IgD-negative memory B cell (primary cell): ENCODE measurements at regions not wholly inside any gene's neighbourhood (a gene's known extent, or its start where the extent isn't known, plus 50 kb on each side); places are given as distances from the start of the nearest gene placed in this dataset.
A peak's percentile ranks its signal among the peaks of the same experiment; 100 is the strongest.

ENCODE experiments used
- H3K27ac Mint-ChIP-seq, 3 donors: one replicate each; pipeline ENCODE4 v1.8.0; 2020 to 2022; ENCODE audit warnings: mild to moderate bottlenecking in 3 of 3, mixed read lengths in 3 of 3, moderate library complexity in 1 of 3
- H3K27me3 Mint-ChIP-seq: one replicate; pipeline ENCODE4 v1.8.0; 2021; ENCODE audit warnings: mixed read lengths
- H3K36me3 Mint-ChIP-seq: one replicate; pipeline ENCODE4 v1.8.0; 2020; ENCODE audit warnings: mild to moderate bottlenecking, mixed read lengths
- H3K4me1 Mint-ChIP-seq, 3 donors: one replicate each; pipeline ENCODE4 v1.8.0; 2020 to 2022; ENCODE audit warnings: mixed read lengths in 3 of 3, mild to moderate bottlenecking in 1 of 3
- H3K4me3 Mint-ChIP-seq, 4 donors: one replicate each; pipeline ENCODE4 v1.8.0; 2020 to 2022; ENCODE audit warnings: mild to moderate bottlenecking in 4 of 4, mixed read lengths in 4 of 4, moderate library complexity in 3 of 4
- H3K9me3 Mint-ChIP-seq, 3 donors: one replicate each; pipeline ENCODE4 v1.8.0; 2020 to 2021; ENCODE audit warnings: mixed read lengths in 3 of 3, mild to moderate bottlenecking in 1 of 3

GRCh38 chr1:238063454-238063853, 172.7 kb upstream of the ZP4 start:
- Mint-ChIP-seq H3K4me1 (no peaks in the 10 kb centered on the region), H3K9me3 (peaks cover 0 to 14% (median 3%) of the 10 kb centered on the region in 3 donors), H3K4me3 (no peak overlapping the region)

DNA sequence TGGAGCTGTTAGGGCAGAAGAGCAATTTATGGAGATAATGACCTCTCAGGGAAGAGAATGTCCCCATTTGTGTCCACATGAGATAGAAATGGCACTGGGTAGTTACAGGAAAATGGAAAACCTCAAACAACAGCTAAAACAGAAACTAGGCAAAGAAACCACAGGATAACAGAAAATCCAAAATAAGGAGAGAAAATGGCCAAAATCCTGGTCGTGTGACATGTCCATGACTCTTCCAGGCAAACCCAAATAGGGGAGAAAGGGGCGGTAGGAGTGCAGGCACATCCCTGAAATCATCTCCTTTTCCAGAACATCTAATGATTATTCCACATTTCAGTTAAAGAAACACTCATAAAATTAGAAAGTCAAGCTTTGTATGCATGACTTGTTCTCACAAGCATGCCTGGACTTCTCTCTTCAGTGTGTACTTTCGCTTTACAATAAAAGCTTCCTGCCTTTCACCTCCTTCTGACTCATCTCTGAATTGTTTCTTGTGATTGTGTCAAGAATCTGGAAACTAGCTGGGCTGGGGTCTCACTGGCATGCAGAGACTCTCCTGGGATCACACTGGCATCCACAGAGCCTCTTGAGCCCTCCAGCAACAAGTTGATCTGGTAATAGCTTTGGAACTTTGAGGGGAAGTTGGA, 171.4 kb upstream of the ZP4 start:
- H3K4me3 Mint-ChIP-seq: peak overlapping the region in 1 of 4 donors; percentile 17
- H3K36me3 Mint-ChIP-seq: no peaks in the 10 kb centered on the region
- no peaks in the 10 kb centered on the region for H3K4me1 Mint-ChIP-seq
- peaks cover 0 to 18% (median 6%) of the 10 kb centered on the region in 3 donors for H3K9me3 Mint-ChIP-seq
- no peak overlapping the region for H3K27ac Mint-ChIP-seq
- no peaks in the 10 kb centered on the region for H3K27me3 Mint-ChIP-seq

More at GRCh38 chr1:238063454-238063853, 172.7 kb upstream of the ZP4 start:
- H3K27me3 Mint-ChIP-seq: no peaks in the 10 kb centered on the region
- H3K27ac Mint-ChIP-seq: no peak overlapping the region
- peaks cover 2% of the 10 kb centered on the region for H3K36me3 Mint-ChIP-seq

- Mint-ChIP-seq H3K9me3 (peaks cover 0 to 18% (median 6%) of the 10 kb centered on the region in 3 donors), H3K27me3 (no peaks in the 10 kb centered on the region)
Observed at GRCh38 chr1:238060061-238060460, 169.3 kb upstream of the ZP4 start.

GRCh38 chr1:238052496-238053266, 162.0 kb upstream of the ZP4 start:
- peak overlapping the region in 1 of 4 donors; percentile 5 for H3K4me3 Mint-ChIP-seq
- no peaks in the 10 kb centered on the region for H3K4me1 Mint-ChIP-seq
- H3K27ac Mint-ChIP-seq: no peak overlapping the region
- peaks cover 3 to 5% (median 4%) of the 10 kb centered on the region in 3 donors for H3K9me3 Mint-ChIP-seq
- H3K27me3 Mint-ChIP-seq: no peaks in the 10 kb centered on the region
- no peaks in the 10 kb centered on the region for H3K36me3 Mint-ChIP-seq

More at GRCh38 chr1:238060061-238060460, 169.3 kb upstream of the ZP4 start:
- no peaks in the 10 kb centered on the region for H3K36me3 Mint-ChIP-seq
- H3K4me1 Mint-ChIP-seq: no peaks in the 10 kb centered on the region
- no peak overlapping the region for H3K27ac Mint-ChIP-seq
- H3K4me3 Mint-ChIP-seq: no peak overlapping the region

DNA sequence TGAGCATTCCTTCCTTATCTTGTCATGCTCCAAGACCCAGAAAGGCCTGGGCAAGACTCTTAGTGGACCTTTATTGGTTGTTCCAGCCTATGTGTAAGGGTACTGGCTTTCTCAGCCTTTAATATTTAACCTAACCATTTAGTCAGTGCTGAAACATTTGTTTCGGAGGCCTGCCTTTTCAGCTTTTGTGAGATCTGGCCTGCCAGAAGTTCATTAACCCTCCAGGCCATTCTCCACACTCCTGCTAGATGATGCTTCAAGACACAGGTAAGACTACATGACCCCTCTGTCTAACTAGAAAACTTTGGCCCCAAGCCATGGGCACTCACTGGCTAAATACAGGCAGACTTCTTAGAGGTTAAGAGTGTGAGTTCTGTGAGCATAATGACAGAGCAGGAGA, 138.4 kb upstream of the ZP4 start:
- Mint-ChIP-seq H3K4me3 (no peak overlapping the region), H3K27ac (no peak overlapping the region), H3K36me3 (no peaks in the 10 kb centered on the region), H3K27me3 (no peaks in the 10 kb centered on the region), H3K4me1 (no peaks in the 10 kb centered on the region), H3K9me3 (peaks cover 7 to 20% (median 12%) of the 10 kb centered on the region in 3 donors)

GRCh38 chr1:238027366-238027765, 136.6 kb upstream of the ZP4 start:
- Mint-ChIP-seq H3K9me3 (peaks cover 5 to 17% (median 6%) of the 10 kb centered on the region in 3 donors), H3K27me3 (no peaks in the 10 kb centered on the region), H3K36me3 (no peaks in the 10 kb centered on the region), H3K4me1 (no peaks in the 10 kb centered on the region), H3K27ac (no peak overlapping the region), H3K4me3 (no peak overlapping the region)

- Mint-ChIP-seq H3K4me1 (no peaks in the 10 kb centered on the region), H3K9me3 (peaks cover 0 to 10% (median 2%) of the 10 kb centered on the region in 3 donors), H3K27ac (no peak overlapping the region), H3K27me3 (no peaks in the 10 kb centered on the region), H3K4me3 (no peak overlapping the region), H3K36me3 (no peaks in the 10 kb centered on the region)
Observed at GRCh38 chr1:238023137-238023536, 132.4 kb upstream of the ZP4 start.

DNA sequence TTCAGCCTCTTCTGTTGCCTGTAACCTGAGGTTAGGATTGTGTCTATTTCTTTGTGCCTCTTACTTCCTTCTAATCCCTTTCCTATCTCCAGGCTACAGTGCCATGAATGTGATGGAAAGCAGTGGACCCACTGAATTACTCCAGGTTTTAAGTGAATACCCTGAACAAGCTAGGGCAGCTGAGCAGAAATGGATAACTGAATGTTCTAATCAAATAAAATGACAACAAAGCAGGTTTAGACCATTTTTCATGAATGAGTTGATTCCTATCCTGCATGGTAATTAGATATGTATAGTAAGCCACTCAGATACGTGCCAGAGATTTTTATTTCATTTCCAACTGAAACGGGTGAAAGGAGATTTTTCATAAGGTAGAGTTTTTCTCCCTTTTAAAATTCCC, 127.5 kb upstream of the ZP4 start:
- no peaks in the 10 kb centered on the region for H3K36me3 Mint-ChIP-seq
- peaks cover 4 to 12% (median 5%) of the 10 kb centered on the region in 3 donors for H3K9me3 Mint-ChIP-seq
- H3K4me3 Mint-ChIP-seq: no peak overlapping the region
- H3K4me1 Mint-ChIP-seq: no peaks in the 10 kb centered on the region
- no peak overlapping the region for H3K27ac Mint-ChIP-seq
- no peaks in the 10 kb centered on the region for H3K27me3 Mint-ChIP-seq

DNA sequence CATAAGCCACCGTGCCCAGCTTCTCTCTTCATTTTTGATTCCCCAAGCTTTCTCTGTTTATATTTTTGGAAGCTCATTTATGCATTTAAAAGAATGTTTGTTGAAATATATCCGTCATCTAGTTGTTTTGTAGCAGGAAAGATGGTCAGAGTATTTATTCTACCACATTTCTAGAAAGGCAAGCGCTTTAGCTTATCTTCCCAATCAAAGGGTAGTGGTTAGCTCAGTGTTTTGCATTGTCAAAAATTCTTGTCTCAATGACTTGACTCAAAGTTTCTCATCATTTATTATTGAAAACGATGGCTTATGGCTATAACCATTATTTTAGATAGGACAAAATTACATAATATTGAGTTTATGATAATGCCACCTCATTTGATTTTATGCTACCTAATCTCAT, 116.1 kb upstream of the ZP4 start:
- no peak overlapping the region for H3K4me3 Mint-ChIP-seq
- peaks cover 2 to 5% (median 5%) of the 10 kb centered on the region in 3 donors for H3K9me3 Mint-ChIP-seq
- H3K36me3 Mint-ChIP-seq: no peaks in the 10 kb centered on the region
- H3K4me1 Mint-ChIP-seq: no peaks in the 10 kb centered on the region
- no peaks in the 10 kb centered on the region for H3K27me3 Mint-ChIP-seq
- H3K27ac Mint-ChIP-seq: no peak overlapping the region

- Mint-ChIP-seq H3K4me1 (no peaks in the 10 kb centered on the region), H3K36me3 (no peaks in the 10 kb centered on the region)
Observed at GRCh38 chr1:238005116-238005515, 114.4 kb upstream of the ZP4 start.

DNA sequence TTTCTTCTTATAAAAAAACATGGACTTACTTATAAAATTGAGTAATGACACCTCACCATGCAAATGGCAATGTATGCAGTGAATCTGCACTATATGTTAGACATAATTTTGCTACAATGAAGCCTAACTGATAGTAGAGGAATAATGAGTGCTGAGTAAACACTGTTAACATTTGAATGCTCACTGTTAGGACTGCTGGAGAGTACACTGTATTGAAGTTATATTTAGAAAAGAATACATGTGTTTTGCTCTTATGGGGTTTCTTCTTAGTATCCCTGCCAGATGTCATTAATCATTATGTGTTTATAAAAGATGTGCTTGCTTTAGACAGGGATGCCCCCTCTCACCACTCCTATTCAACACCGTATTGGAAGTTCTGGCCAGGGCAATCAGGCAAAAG, 111.1 kb upstream of the ZP4 start:
- Mint-ChIP-seq H3K36me3 (no peaks in the 10 kb centered on the region), H3K27ac (no peak overlapping the region), H3K4me1 (peaks cover 0 to 2% (median 0%) of the 10 kb centered on the region in 3 donors), H3K27me3 (no peaks in the 10 kb centered on the region), H3K9me3 (peaks cover 0 to 5% (median 0%) of the 10 kb centered on the region in 3 donors), H3K4me3 (no peak overlapping the region)

More at GRCh38 chr1:238005116-238005515, 114.4 kb upstream of the ZP4 start:
- Mint-ChIP-seq H3K27me3 (no peaks in the 10 kb centered on the region), H3K27ac (no peak overlapping the region), H3K4me3 (no peak overlapping the region), H3K9me3 (peaks cover 0 to 5% (median 5%) of the 10 kb centered on the region in 3 donors)

- H3K27me3 Mint-ChIP-seq: no peaks in the 10 kb centered on the region
- H3K9me3 Mint-ChIP-seq: peaks cover 0 to 5% (median 0%) of the 10 kb centered on the region in 3 donors
Observed at GRCh38 chr1:237999426-238000052, 108.8 kb upstream of the ZP4 start.

DNA sequence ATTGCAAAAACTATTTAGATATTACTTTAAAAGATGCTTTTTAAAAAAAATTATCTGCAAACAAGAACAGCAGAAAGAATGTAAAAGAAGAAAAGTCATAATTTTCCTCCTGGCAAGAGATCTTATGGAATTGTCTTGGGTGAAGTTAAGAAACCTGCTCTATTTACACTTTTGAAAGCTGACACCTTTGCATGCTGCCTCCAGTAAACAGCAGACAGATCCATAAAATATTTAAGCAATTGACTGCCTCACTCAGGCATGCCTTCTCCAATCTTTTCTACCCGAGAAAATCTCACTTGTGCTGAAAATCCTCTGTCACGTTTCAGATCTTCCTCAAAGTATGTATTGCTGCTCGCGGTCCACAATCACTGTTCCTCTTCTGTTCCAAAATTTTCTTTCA, 107.9 kb upstream of the ZP4 start:
- Mint-ChIP-seq H3K27ac (no peak overlapping the region), H3K36me3 (no peaks in the 10 kb centered on the region), H3K4me1 (peaks cover 0 to 2% (median 0%) of the 10 kb centered on the region in 3 donors), H3K9me3 (peaks cover 0 to 5% (median 0%) of the 10 kb centered on the region in 3 donors), H3K4me3 (no peak overlapping the region), H3K27me3 (no peaks in the 10 kb centered on the region)

More at GRCh38 chr1:237999426-238000052, 108.8 kb upstream of the ZP4 start:
- H3K36me3 Mint-ChIP-seq: no peaks in the 10 kb centered on the region
- H3K4me1 Mint-ChIP-seq: peaks cover 0 to 2% (median 0%) of the 10 kb centered on the region in 3 donors
- no peak overlapping the region for H3K27ac Mint-ChIP-seq
- no peak overlapping the region for H3K4me3 Mint-ChIP-seq

DNA sequence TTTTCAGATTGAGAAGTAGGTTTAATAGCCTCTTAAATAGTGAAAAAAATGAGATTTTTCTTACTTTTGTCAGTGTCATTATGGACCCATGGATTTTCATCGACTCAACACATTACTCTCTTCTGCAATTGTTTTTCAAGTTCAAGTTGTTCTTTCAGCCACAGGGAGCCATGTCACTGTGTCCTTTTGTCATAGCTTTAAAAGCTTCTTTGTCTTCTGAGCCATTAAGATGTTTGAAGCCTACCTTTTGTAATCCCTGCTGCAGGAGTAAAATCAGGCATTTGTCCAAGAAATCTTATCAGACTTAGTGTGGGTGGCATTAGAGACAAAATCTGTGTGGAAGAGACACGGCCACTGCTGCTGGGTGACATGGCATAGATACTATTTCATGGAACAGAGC, 92.8 kb upstream of the ZP4 start:
- Mint-ChIP-seq H3K36me3 (peaks cover under 1% of the 10 kb centered on the region), H3K9me3 (peaks cover 0 to 1% (median under 1%) of the 10 kb centered on the region in 3 donors), H3K4me3 (no peak overlapping the region), H3K4me1 (no peaks in the 10 kb centered on the region), H3K27me3 (no peaks in the 10 kb centered on the region), H3K27ac (no peak overlapping the region)

DNA sequence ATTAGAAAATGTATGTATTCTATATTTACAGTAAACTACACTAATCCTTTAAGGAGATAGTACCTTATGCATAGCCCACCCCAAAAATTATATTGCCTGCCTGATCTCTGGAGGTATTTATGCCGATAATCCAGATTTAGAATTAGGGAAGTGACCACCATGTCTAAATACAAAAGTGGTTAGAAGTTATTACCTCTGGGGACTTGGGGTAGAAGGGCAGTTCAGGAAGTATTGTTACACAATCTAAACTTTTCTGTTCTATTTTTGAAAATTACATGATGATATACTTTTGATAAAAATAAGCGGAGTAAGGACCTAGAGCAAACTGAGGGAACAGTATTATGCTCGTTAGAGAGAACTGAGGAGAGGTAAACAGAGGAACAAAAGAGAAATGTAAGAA, 90.5 kb upstream of the ZP4 start:
- no peak overlapping the region for H3K4me3 Mint-ChIP-seq
- no peak overlapping the region for H3K27ac Mint-ChIP-seq
- H3K4me1 Mint-ChIP-seq: no peaks in the 10 kb centered on the region
- H3K9me3 Mint-ChIP-seq: peaks cover 0 to 2% (median 1%) of the 10 kb centered on the region in 3 donors
- H3K27me3 Mint-ChIP-seq: no peaks in the 10 kb centered on the region
- H3K36me3 Mint-ChIP-seq: peaks cover 3% of the 10 kb centered on the region
